ENCODE measurements at regions not wholly inside any gene's neighbourhood (a gene's known extent, or its start where the extent isn't known, plus 50 kb on each side); places are given as distances from the start of the nearest gene placed in this dataset.

DNA sequence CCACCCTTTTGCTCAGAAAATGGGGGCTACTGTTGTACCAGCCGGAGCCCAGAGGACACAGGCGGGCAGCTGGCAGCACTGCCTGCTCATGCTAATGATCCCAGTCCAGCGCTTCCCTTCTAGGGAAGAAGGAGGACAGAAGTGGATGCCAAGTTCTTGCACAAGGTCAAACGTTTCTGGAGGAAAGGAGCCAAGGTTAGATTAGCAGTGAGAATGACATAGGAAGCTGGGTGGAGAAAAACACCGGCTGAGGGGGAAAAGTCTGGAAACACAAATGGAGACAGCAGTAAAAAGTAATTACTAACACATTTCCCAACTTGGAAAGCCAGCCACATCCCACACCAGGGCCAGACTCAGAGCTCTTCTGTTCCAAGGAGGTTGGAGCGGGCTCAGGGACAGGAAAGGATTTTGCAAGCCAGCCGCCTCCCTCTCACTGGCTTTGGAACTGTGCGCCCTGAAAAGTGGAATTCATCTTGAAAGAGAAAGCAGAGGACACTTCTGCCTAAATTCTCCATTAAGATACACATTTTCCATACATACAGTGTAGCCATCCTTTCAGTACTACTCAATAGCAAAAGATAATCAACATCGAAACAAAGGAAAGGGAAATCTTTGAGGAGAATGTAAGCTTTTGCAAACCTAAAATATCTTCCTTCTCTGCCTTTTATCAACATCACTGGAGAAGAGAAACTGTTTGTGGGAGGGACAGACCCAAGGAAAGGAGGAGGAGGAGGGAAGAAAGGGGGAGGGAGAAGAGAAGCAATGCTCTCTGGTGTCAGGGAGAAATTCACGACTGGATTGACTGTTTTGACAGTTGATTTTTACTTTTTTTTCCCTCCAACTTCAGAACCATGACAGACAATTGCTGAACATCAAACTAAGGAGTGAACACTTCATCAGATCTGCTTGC, 133.6 kb downstream of the CD47 start:
- Histone ChIP-seq H3K9me3 (ENCODE audit: control insufficient read depth in 2 of 2, low read length in 2 of 2) (no peaks in the 10 kb centered on the region), H3K27ac (ENCODE audit: low read depth in 2 of 2, low read length in 2 of 2) (peak overlapping the region; percentile 29 to 36), H3K4me3 (ENCODE audit: low read length in 2 of 2) (peak overlapping the region; percentile 2 to 39), H3K36me3 (ENCODE audit: control insufficient read depth in 2 of 2, insufficient read depth in 2 of 2, low read length in 2 of 2) (no peaks in the 10 kb centered on the region), H3K9ac (ENCODE audit: low read depth in 1 of 2, low read length in 2 of 2) (no peak overlapping the region), H3K27me3 (ENCODE audit: control insufficient read depth in 2 of 2, insufficient read depth in 2 of 2, low read length in 2 of 2) (no peaks in the 10 kb centered on the region), H3K4me1 (ENCODE audit: control insufficient read depth in 2 of 2, insufficient read depth in 2 of 2, low read length in 2 of 2) (peaks cover 0 to 2% of the 10 kb centered on the region in 2 donors)

DNA sequence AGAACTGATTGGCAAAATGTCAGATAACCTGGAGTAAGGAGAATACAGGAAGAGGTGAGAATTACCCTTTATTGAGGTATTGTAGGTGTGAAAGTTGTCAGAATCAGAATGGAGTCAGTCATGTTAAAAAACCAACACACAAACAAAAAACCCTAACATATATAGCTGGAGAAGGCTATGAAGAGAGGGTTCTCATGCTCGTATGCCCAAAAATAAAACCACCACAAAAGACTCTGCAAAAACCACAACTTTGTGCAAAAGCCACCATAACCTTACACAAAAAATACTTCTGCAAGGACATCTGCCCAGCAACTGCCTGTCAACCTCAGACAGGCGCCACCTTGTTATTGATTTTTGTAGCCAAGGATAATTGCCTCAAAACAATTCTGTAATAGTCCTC, 136.0 kb downstream of the CD47 start:
- Histone ChIP-seq H3K9me3 (ENCODE audit: control insufficient read depth in 2 of 2, low read length in 2 of 2) (no peaks in the 10 kb centered on the region), H3K9ac (ENCODE audit: low read depth in 1 of 2, low read length in 2 of 2) (no peak overlapping the region), H3K4me1 (ENCODE audit: control insufficient read depth in 2 of 2, insufficient read depth in 2 of 2, low read length in 2 of 2) (peaks cover 0 to 2% of the 10 kb centered on the region in 2 donors), H3K27me3 (ENCODE audit: control insufficient read depth in 2 of 2, insufficient read depth in 2 of 2, low read length in 2 of 2) (no peaks in the 10 kb centered on the region), H3K4me3 (ENCODE audit: low read length in 2 of 2) (no peak overlapping the region), H3K36me3 (ENCODE audit: control insufficient read depth in 2 of 2, insufficient read depth in 2 of 2, low read length in 2 of 2) (no peaks in the 10 kb centered on the region), H3K27ac (ENCODE audit: low read depth in 2 of 2, low read length in 2 of 2) (no peak overlapping the region)

DNA sequence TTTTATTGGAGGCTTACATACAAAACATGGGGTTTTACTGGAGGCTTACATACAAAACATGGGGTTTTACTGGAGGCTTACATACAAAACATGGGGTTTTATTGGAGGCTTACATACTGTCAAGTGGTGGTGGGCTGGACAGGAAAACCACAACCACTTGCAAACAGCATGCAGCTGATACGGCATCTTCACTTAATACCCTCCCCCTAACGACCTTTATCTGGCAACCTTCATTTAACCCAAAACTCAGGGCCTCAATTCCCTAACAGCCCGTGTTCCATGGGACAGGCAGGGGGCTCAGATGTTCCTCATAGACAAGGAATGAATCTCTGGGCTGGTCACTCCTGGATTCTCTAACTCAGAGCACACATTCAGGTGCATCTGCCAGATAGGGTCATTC, 137.1 kb downstream of the CD47 start:
- no peaks in the 10 kb centered on the region for H3K27me3 ChIP-seq (ENCODE audit: control insufficient read depth in 2 of 2, insufficient read depth in 2 of 2, low read length in 2 of 2)
- no peaks in the 10 kb centered on the region for H3K9me3 ChIP-seq (ENCODE audit: control insufficient read depth in 2 of 2, low read length in 2 of 2)
- no peaks in the 10 kb centered on the region for H3K36me3 ChIP-seq (ENCODE audit: control insufficient read depth in 2 of 2, insufficient read depth in 2 of 2, low read length in 2 of 2)

DNA sequence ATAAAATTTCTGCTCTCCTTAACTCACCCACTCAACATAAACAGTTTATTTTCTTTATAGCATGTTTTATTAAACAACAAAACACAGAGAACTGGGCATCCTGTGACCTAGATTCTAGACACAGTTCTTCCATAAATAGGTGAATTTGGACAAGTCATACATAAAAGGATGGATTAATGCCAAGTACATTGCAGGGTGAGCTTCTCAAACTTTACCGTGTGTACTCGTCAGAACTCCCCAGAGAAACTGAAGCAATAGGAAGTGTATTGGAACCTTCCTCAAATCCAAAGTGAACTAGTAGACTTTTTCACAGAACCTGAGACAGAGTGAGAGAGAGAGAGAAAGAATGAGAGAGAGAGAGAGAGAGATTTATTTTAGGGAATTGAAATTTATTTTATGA, 139.7 kb downstream of the CD47 start:
- Histone ChIP-seq H3K4me3 (ENCODE audit: low read length in 2 of 2) (no peak overlapping the region), H3K9ac (ENCODE audit: low read depth in 1 of 2, low read length in 2 of 2) (no peak overlapping the region), H3K27ac (ENCODE audit: low read depth in 2 of 2, low read length in 2 of 2) (no peak overlapping the region), H3K27me3 (ENCODE audit: control insufficient read depth in 2 of 2, insufficient read depth in 2 of 2, low read length in 2 of 2) (no peaks in the 10 kb centered on the region), H3K36me3 (ENCODE audit: control insufficient read depth in 2 of 2, insufficient read depth in 2 of 2, low read length in 2 of 2) (no peaks in the 10 kb centered on the region), H3K9me3 (ENCODE audit: control insufficient read depth in 2 of 2, low read length in 2 of 2) (no peaks in the 10 kb centered on the region), H3K4me1 (ENCODE audit: control insufficient read depth in 2 of 2, insufficient read depth in 2 of 2, low read length in 2 of 2) (no peaks in the 10 kb centered on the region)

More for the DNA sequence above, 137.1 kb downstream of the CD47 start:
- H3K27ac ChIP-seq (ENCODE audit: low read depth in 2 of 2, low read length in 2 of 2) = no peak overlapping the region
- H3K9ac ChIP-seq (ENCODE audit: low read depth in 1 of 2, low read length in 2 of 2) = no peak overlapping the region
- no peak overlapping the region for H3K4me3 ChIP-seq (ENCODE audit: low read length in 2 of 2)
- peaks cover 0 to 2% of the 10 kb centered on the region in 2 donors for H3K4me1 ChIP-seq (ENCODE audit: control insufficient read depth in 2 of 2, insufficient read depth in 2 of 2, low read length in 2 of 2)

- H3K4me1 ChIP-seq (ENCODE audit: control insufficient read depth in 2 of 2, insufficient read depth in 2 of 2, low read length in 2 of 2) = no peaks in the 10 kb centered on the region
- no peaks in the 10 kb centered on the region for H3K9me3 ChIP-seq (ENCODE audit: control insufficient read depth in 2 of 2, low read length in 2 of 2)
- no peak overlapping the region for H3K9ac ChIP-seq (ENCODE audit: low read depth in 1 of 2, low read length in 2 of 2)
- no peak overlapping the region for H3K4me3 ChIP-seq (ENCODE audit: low read length in 2 of 2)
- no peaks in the 10 kb centered on the region for H3K27me3 ChIP-seq (ENCODE audit: control insufficient read depth in 2 of 2, insufficient read depth in 2 of 2, low read length in 2 of 2)
- H3K36me3 ChIP-seq (ENCODE audit: control insufficient read depth in 2 of 2, insufficient read depth in 2 of 2, low read length in 2 of 2) = no peaks in the 10 kb centered on the region
- no peak overlapping the region for H3K27ac ChIP-seq (ENCODE audit: low read depth in 2 of 2, low read length in 2 of 2)
These were observed 140.4 kb downstream of the CD47 start for GRCh38 chr3:107950417-107950816.

DNA sequence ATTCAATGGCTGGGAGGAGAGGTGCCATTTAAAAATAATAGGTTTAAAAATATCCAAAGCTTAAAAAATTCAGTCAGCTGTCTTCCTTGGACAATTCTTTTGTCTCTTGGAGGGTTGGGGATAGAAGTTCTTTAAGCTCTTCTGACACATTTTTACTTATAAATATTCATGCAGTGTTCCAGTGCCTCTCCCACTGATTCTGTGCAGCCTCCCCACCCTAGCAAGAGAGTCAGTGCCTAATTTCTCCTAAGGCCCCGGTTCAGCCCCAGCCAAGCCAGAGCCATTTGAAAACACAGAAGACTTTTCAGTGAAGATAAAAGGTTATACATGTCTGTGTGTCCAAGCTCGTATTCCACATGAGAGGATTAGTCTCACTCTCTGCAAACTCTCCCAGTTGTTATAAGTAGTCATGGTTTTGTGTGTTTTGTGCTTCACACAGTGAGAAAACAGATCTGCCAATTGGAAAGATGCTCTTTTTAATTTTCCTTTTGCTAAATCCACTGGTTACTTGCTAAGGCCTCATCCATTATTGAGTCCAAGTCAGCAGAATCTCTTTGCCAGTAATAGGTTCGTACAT, 141.3 kb downstream of the CD47 start:
- H3K9me3 ChIP-seq (ENCODE audit: control insufficient read depth in 2 of 2, low read length in 2 of 2) = no peaks in the 10 kb centered on the region
- H3K36me3 ChIP-seq (ENCODE audit: control insufficient read depth in 2 of 2, insufficient read depth in 2 of 2, low read length in 2 of 2) = no peaks in the 10 kb centered on the region
- H3K4me1 ChIP-seq (ENCODE audit: control insufficient read depth in 2 of 2, insufficient read depth in 2 of 2, low read length in 2 of 2) = no peaks in the 10 kb centered on the region
- no peak overlapping the region for H3K27ac ChIP-seq (ENCODE audit: low read depth in 2 of 2, low read length in 2 of 2)
- no peak overlapping the region for H3K9ac ChIP-seq (ENCODE audit: low read depth in 1 of 2, low read length in 2 of 2)
- H3K27me3 ChIP-seq (ENCODE audit: control insufficient read depth in 2 of 2, insufficient read depth in 2 of 2, low read length in 2 of 2) = no peaks in the 10 kb centered on the region
- H3K4me3 ChIP-seq (ENCODE audit: low read length in 2 of 2) = no peak overlapping the region

DNA sequence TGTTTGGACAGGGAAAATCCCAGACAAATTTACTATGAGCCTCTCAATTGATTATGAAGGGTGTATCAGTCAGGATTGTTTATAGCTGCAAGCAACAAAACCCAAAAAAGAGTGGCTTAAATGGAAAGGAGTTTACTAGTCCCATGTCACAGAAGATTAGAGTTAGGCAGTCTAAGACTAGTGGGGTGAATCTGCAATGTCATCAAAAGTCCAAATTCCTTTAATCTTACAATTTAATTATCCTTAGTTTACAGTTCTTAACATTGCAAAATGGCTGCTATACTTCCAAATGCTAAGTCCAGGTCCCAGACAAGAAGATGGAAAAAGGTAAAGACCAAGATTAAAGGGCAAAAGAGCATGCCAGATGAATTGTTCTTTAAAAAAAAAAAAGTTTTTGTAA, 143.6 kb downstream of the CD47 start:
- Histone ChIP-seq H3K4me1 (ENCODE audit: control insufficient read depth in 2 of 2, insufficient read depth in 2 of 2, low read length in 2 of 2) (no peaks in the 10 kb centered on the region), H3K4me3 (ENCODE audit: low read length in 2 of 2) (no peak overlapping the region), H3K9ac (ENCODE audit: low read depth in 1 of 2, low read length in 2 of 2) (no peak overlapping the region), H3K36me3 (ENCODE audit: control insufficient read depth in 2 of 2, insufficient read depth in 2 of 2, low read length in 2 of 2) (no peaks in the 10 kb centered on the region), H3K9me3 (ENCODE audit: control insufficient read depth in 2 of 2, low read length in 2 of 2) (no peaks in the 10 kb centered on the region), H3K27me3 (ENCODE audit: control insufficient read depth in 2 of 2, insufficient read depth in 2 of 2, low read length in 2 of 2) (no peaks in the 10 kb centered on the region), H3K27ac (ENCODE audit: low read depth in 2 of 2, low read length in 2 of 2) (no peak overlapping the region)

GRCh38 chr3:107946700-107947099, 144.1 kb downstream of the CD47 start:
- Histone ChIP-seq H3K27ac (ENCODE audit: low read depth in 2 of 2, low read length in 2 of 2) (no peak overlapping the region), H3K36me3 (ENCODE audit: control insufficient read depth in 2 of 2, insufficient read depth in 2 of 2, low read length in 2 of 2) (no peaks in the 10 kb centered on the region), H3K27me3 (ENCODE audit: control insufficient read depth in 2 of 2, insufficient read depth in 2 of 2, low read length in 2 of 2) (no peaks in the 10 kb centered on the region), H3K4me3 (ENCODE audit: low read length in 2 of 2) (no peak overlapping the region), H3K4me1 (ENCODE audit: control insufficient read depth in 2 of 2, insufficient read depth in 2 of 2, low read length in 2 of 2) (no peaks in the 10 kb centered on the region), H3K9me3 (ENCODE audit: control insufficient read depth in 2 of 2, low read length in 2 of 2) (no peaks in the 10 kb centered on the region), H3K9ac (ENCODE audit: low read depth in 1 of 2, low read length in 2 of 2) (no peak overlapping the region)

DNA sequence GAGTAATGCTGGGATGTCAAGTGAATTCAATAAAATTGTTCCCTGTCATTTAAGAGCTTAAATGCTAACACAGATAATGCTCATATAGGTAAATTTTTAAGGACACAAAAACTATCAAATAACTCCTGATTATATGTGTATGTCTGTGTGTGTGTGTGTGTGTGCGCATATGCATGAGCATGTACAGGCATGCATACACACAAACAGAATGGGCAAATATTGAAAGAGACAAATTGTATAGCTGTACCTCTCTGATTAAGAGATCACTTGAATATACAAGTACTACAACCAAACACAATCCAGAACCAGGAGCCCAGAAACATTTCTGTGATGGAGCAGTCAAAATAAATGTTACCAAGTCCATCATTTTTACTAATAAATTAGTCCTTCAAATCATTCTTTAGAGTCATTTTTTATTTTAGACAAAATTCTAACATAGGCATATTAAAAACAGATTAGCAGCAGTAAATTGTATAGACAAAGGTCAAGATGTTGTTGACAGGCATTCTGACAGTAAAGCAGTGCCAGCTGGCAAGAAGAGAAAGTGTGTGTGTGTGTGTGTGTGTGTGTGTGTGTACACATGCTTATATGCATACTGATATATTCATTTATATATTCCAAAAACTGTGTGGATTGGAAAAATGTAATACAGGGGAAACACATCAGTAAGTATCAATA, 145.3 kb downstream of the CD47 start:
- Histone ChIP-seq H3K27me3 (ENCODE audit: control insufficient read depth in 2 of 2, insufficient read depth in 2 of 2, low read length in 2 of 2) (no peaks in the 10 kb centered on the region), H3K27ac (ENCODE audit: low read depth in 2 of 2, low read length in 2 of 2) (no peak overlapping the region), H3K9me3 (ENCODE audit: control insufficient read depth in 2 of 2, low read length in 2 of 2) (no peaks in the 10 kb centered on the region), H3K36me3 (ENCODE audit: control insufficient read depth in 2 of 2, insufficient read depth in 2 of 2, low read length in 2 of 2) (no peaks in the 10 kb centered on the region), H3K9ac (ENCODE audit: low read depth in 1 of 2, low read length in 2 of 2) (no peak overlapping the region), H3K4me1 (ENCODE audit: control insufficient read depth in 2 of 2, insufficient read depth in 2 of 2, low read length in 2 of 2) (no peaks in the 10 kb centered on the region), H3K4me3 (ENCODE audit: low read length in 2 of 2) (no peak overlapping the region)
